ENCODE measurements at regions not wholly inside any gene's neighbourhood (a gene's known extent, or its start where the extent isn't known, plus 50 kb on each side); places are given as distances from the start of the nearest gene placed in this dataset.

DNA sequence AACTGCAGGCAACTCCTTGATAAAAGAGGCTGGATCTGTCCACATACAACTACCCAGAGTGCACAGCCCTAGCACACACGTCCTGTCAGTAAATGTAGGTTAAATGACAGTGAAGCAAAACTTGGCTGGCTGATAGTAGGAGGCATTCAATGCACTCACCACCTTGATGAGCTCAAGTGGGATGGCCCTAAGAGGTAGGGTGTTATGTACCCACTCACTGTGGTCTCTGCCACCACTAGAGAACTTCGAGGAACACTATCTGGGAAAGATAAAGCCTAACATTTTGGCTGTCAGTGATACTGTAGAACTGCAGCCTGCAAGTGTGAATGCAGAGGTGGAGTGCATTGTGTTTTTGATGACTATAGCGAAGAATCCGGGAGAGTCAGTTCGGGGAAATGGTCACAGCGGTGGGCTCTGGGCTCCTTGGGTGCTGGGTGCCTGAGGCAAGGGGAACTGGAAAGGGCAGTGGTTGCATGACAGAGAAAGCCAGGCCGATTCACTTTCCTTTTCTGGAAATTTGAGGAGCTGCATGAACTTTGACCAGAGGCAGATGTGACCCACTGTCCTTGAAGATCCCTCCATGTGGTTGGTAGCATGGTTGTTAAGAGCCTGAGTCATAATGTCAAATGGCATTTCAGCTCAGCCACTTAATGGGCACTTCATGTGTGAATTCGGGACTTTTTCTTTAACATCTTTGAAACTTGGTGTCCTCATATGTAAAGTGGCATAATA is 93.1 kb upstream of the ZPBP start:
- no peak overlapping the region for H2AFZ ChIP-seq (ENCODE audit: low read depth, low read length)
- TF ChIP-seq MAX (IDR thresholded peaks at IDR 0.05; ENCODE audit: insufficient read depth, insufficient read length) (no peak), MYC (IDR thresholded peaks at IDR 0.05; ENCODE audit: low read depth, low read length) (no peak)
- ChIA-PET POLR2A (no interaction called here), CTCF (interaction anchor here (2.0 kb wide), 1 partner anchor 975 kb away, joined by 7 read pairs; no protein-coding TSS in a partner anchor)
- no peaks in the 10 kb centered on the region for H3K36me3 ChIP-seq (ENCODE audit: control insufficient read depth in 2 of 2, extremely low read depth in 1 of 2, insufficient read depth in 2 of 2, low read length in 2 of 2)
- no peaks in the 10 kb centered on the region for H3K79me2 ChIP-seq (ENCODE audit: control insufficient read depth, insufficient read depth, low read length)
- no peak overlapping the region for H3K4me2 ChIP-seq (ENCODE audit: insufficient read depth, low read length)
- H3K4me3 ChIP-seq (replicated peaks in 1 of 3; ENCODE audit: insufficient read depth in 1 of 3, low read depth in 1 of 3, low read length in 3 of 3), result no peak overlapping the region
- H3K9ac ChIP-seq (replicated peaks; ENCODE audit: extremely low read depth, insufficient read depth, low read length), result no peak overlapping the region
- no peaks in the 10 kb centered on the region for H4K20me1 ChIP-seq (replicated peaks; ENCODE audit: control insufficient read depth, extremely low read depth, insufficient read depth, low read length)
- dilution Hi-C loops (cut with MboI; ENCODE audit: extremely low pct_ligation_motif_present, low sequenced_read_pairs), result no loop called here
- H3K4me1 ChIP-seq (ENCODE audit: control insufficient read depth, extremely low read depth, insufficient read depth, low read length), result no peaks in the 10 kb centered on the region
- no TSS peak for BruUV-seq (replicated peaks)
- FAIRE-seq, result no peak
- no peaks in the 10 kb centered on the region for H3K9me1 ChIP-seq (replicated peaks; ENCODE audit: control insufficient read depth, extremely low read depth, insufficient read depth, low read length)
- H3K27me3 ChIP-seq (ENCODE audit: control insufficient read depth in 2 of 2, insufficient read depth in 2 of 2, low read length in 2 of 2), result no peaks in the 10 kb centered on the region
- no peaks in the 10 kb centered on the region for H3K9me3 ChIP-seq (replicated peaks; ENCODE audit: control insufficient read depth, insufficient read depth, low read length)
- H3K27ac ChIP-seq (ENCODE audit: insufficient read depth, low read depth, low read length), result no peak overlapping the region
- DNase-seq (ENCODE audit: low read depth, low spot score), result no peak
- intact Hi-C loops (cut with micrococcal nuclease), result no loop called here

- no peak overlapping the region for H3K27ac ChIP-seq (ENCODE audit: insufficient read depth, low read depth, low read length)
- DNase-seq (ENCODE audit: low read depth, low spot score) (no peak), FAIRE-seq (no peak)
- no peak for TF ChIP-seq MAX (IDR thresholded peaks at IDR 0.05; ENCODE audit: insufficient read depth, insufficient read length)
- TF ChIP-seq, protein P1, sequence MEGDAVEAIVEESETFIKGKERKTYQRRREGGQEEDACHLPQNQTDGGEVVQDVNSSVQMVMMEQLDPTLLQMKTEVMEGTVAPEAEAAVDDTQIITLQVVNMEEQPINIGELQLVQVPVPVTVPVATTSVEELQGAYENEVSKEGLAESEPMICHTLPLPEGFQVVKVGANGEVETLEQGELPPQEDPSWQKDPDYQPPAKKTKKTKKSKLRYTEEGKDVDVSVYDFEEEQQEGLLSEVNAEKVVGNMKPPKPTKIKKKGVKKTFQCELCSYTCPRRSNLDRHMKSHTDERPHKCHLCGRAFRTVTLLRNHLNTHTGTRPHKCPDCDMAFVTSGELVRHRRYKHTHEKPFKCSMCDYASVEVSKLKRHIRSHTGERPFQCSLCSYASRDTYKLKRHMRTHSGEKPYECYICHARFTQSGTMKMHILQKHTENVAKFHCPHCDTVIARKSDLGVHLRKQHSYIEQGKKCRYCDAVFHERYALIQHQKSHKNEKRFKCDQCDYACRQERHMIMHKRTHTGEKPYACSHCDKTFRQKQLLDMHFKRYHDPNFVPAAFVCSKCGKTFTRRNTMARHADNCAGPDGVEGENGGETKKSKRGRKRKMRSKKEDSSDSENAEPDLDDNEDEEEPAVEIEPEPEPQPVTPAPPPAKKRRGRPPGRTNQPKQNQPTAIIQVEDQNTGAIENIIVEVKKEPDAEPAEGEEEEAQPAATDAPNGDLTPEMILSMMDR (IDR thresholded peaks at IDR 0.05; ENCODE audit: extremely low read depth in 1 of 2, insufficient read depth in 1 of 2, low read depth in 1 of 2, low read length in 2 of 2), result no peak
- TF ChIP-seq MYC (IDR thresholded peaks at IDR 0.05; ENCODE audit: low read depth, low read length), result no peak
- TF ChIP-seq GATA2 (IDR thresholded peaks at IDR 0.05; ENCODE audit: insufficient read depth, insufficient read length, low read depth, low read length), result no peak
- TF ChIP-seq JUN (IDR thresholded peaks at IDR 0.05; ENCODE audit: borderline replicate concordance, insufficient read depth, insufficient read length, low read depth), result no peak
- TF ChIP-seq POLR2AphosphoS5 (IDR thresholded peaks at IDR 0.05; ENCODE audit: insufficient read depth, low read depth, low read length), result no peak
- TF ChIP-seq EZH2 (IDR thresholded peaks at IDR 0.05; ENCODE audit: borderline replicate concordance, low read depth, low read length, severe bottlenecking), result no peak
- no peak for TF ChIP-seq FOS (IDR thresholded peaks at IDR 0.05; ENCODE audit: borderline replicate concordance, insufficient read depth, low read length)
- no peak for TF ChIP-seq POLR2A (IDR thresholded peaks at IDR 0.05; ENCODE audit: low read depth, low read length)
- no peaks in the 10 kb centered on the region for H3K9me3 ChIP-seq (replicated peaks; ENCODE audit: control insufficient read depth, insufficient read depth, low read length)
- no peaks in the 10 kb centered on the region for H3K4me1 ChIP-seq (ENCODE audit: control insufficient read depth, extremely low read depth, insufficient read depth, low read length)
- dilution Hi-C loops (cut with MboI; ENCODE audit: extremely low pct_ligation_motif_present, low sequenced_read_pairs), result no loop called here
- intact Hi-C loops (cut with micrococcal nuclease), result no loop called here
- H2AFZ ChIP-seq (ENCODE audit: low read depth, low read length), result no peak overlapping the region
- H3K9ac ChIP-seq (replicated peaks; ENCODE audit: extremely low read depth, insufficient read depth, low read length), result no peak overlapping the region
- no peaks in the 10 kb centered on the region for H4K20me1 ChIP-seq (replicated peaks; ENCODE audit: control insufficient read depth, extremely low read depth, insufficient read depth, low read length)
- H3K4me2 ChIP-seq (ENCODE audit: insufficient read depth, low read length), result no peak overlapping the region
- H3K36me3 ChIP-seq (ENCODE audit: control insufficient read depth in 2 of 2, extremely low read depth in 1 of 2, insufficient read depth in 2 of 2, low read length in 2 of 2), result no peaks in the 10 kb centered on the region
- POLR2A ChIA-PET, result no interaction called here
- no peaks in the 10 kb centered on the region for H3K27me3 ChIP-seq (ENCODE audit: control insufficient read depth in 2 of 2, insufficient read depth in 2 of 2, low read length in 2 of 2)
- CTCF ChIA-PET, result interaction anchor here (2.0 kb wide), 1 partner anchor 975 kb away, joined by 7 read pairs; no protein-coding TSS in a partner anchor
- H3K79me2 ChIP-seq (ENCODE audit: control insufficient read depth, insufficient read depth, low read length), result no peaks in the 10 kb centered on the region
- no peak overlapping the region for H3K4me3 ChIP-seq (replicated peaks in 1 of 3; ENCODE audit: insufficient read depth in 1 of 3, low read depth in 1 of 3, low read length in 3 of 3)
- no TSS peak for BruUV-seq (replicated peaks)
- H3K9me1 ChIP-seq (replicated peaks; ENCODE audit: control insufficient read depth, extremely low read depth, insufficient read depth, low read length), result no peaks in the 10 kb centered on the region
Observed at GRCh38 chr7:50185208-50185607, 92.2 kb upstream of the ZPBP start.

All from endothelial cell of umbilical vein (primary cell).